Neural cell (in vitro differentiated cells): ENCODE measurements at regions not wholly inside any gene's neighbourhood (a gene's known extent, or its start where the extent isn't known, plus 50 kb on each side); places are given as distances from the start of the nearest gene placed in this dataset.

ENCODE experiments used
- H2AFZ ChIP-seq: fragments of 200-600, 300-800 bp; sonication (generic), shearing (Covaris generic); 2 replicates; pipeline ENCODE4 v1.6.0; 2014; ENCODE audit warnings: low read depth, mild to moderate bottlenecking, antibody characterized with exemption, low read length, moderate library complexity
- H3F3A ChIP-seq: fragments of 200-600 bp; shearing (Covaris generic); 2 replicates; pipeline ENCODE4 v1.6.1; 2016; ENCODE audit warnings: mild to moderate bottlenecking, moderate library complexity, mixed read lengths, antibody characterized with exemption, low read length; ENCODE audit not compliant: insufficient read depth, poor library complexity, severe bottlenecking
- H3K27ac ChIP-seq: fragments of 200-600, 300-800 bp; sonication (generic), shearing (Covaris generic); 2 replicates; pipeline ENCODE4 v1.5.1; 2014; ENCODE audit warnings: mild to moderate bottlenecking, low read length, moderate library complexity
- H3K27me3 ChIP-seq: fragments of 300-800, 200-600 bp; sonication (generic), shearing (Covaris generic); 2 replicates; pipeline ENCODE4 v1.6.0; 2014; ENCODE audit warnings: mild to moderate bottlenecking, low read depth, low read length, moderate library complexity; ENCODE audit not compliant: insufficient read depth
- H3K36me3 ChIP-seq: fragments of 300-800, 200-600 bp; sonication (generic), shearing (Covaris generic); 2 replicates; pipeline ENCODE4 v1.5.1; 2014; ENCODE audit warnings: mild to moderate bottlenecking, antibody characterized with exemption, low read length, moderate library complexity; ENCODE audit not compliant: insufficient read depth
- H3K4me2 ChIP-seq: fragments of 300-800, 200-600 bp; sonication (generic), shearing (Covaris generic); 2 replicates; pipeline ENCODE4 v1.6.0; 2014; ENCODE audit warnings: mild to moderate bottlenecking, low read length
- H3K4me3 ChIP-seq: fragments of 300-800, 200-600 bp; sonication (generic), shearing (Covaris generic); 2 replicates; pipeline ENCODE4 v1.5.1; 2014; ENCODE audit warnings: mild to moderate bottlenecking, low read length, moderate library complexity
- H3K79me2 ChIP-seq: fragments of 200-600 bp; shearing (Covaris generic); replicated peaks from 2 replicates; pipeline ENCODE4 v1.6.0; 2014; ENCODE audit warnings: mild to moderate bottlenecking, low read length, moderate library complexity; ENCODE audit not compliant: insufficient read depth
- H3K9ac ChIP-seq: fragments of 300-800, 200-600 bp; sonication (generic), shearing (Covaris generic); 2 replicates; pipeline ENCODE4 v1.6.1; 2016; ENCODE audit warnings: mild to moderate bottlenecking, low read length, mixed read lengths
- H3K9me2 ChIP-seq: fragments of 200-600 bp; shearing (Covaris generic); 2 replicates; pipeline ENCODE4 v1.6.1; 2016; ENCODE audit warnings: mild to moderate bottlenecking, low read length, mixed read lengths; ENCODE audit not compliant: insufficient read depth
- H3K9me3 ChIP-seq: fragments of 200-600, 300-800 bp; sonication (generic), shearing (Covaris generic); 2 replicates; pipeline ENCODE4 v1.6.1; 2016; ENCODE audit warnings: mild to moderate bottlenecking, mixed run types, low read length, moderate library complexity, mixed read lengths
- H4K20me1 ChIP-seq: fragments of 200-600 bp; shearing (Covaris generic); 2 replicates; pipeline ENCODE4 v1.6.1; 2016; ENCODE audit warnings: mild to moderate bottlenecking, mixed run types; ENCODE audit not compliant: insufficient read depth
- CTCF ChIP-seq: fragments of 450-650 bp; IDR thresholded peaks from 2 replicates; pipeline ENCODE4 v1.5.1; 2014; ENCODE audit warnings: antibody characterized with exemption, mild to moderate bottlenecking, moderate library complexity; ENCODE audit not compliant: poor library complexity, severe bottlenecking
- EP300 ChIP-seq: fragments of 450-650 bp; conservative IDR thresholded peaks from 2 replicates; pipeline ENCODE4 v1.6.1; 2014; ENCODE audit warnings: antibody characterized with exemption, mild to moderate bottlenecking, moderate library complexity; ENCODE audit not compliant: poor library complexity, severe bottlenecking
- EZH2 ChIP-seq: fragments of 200-600, 300-800 bp; shearing (Covaris generic), sonication (generic); IDR thresholded peaks from 2 replicates; pipeline ENCODE4 v1.6.1; 2014; ENCODE audit warnings: antibody characterized with exemption, low read length, borderline replicate concordance, mild to moderate bottlenecking; ENCODE audit not compliant: insufficient read depth, poor library complexity, severe bottlenecking
- MXI1 ChIP-seq: fragments of 450-650 bp; conservative IDR thresholded peaks from 2 replicates; pipeline ENCODE4 v1.6.1; 2014; ENCODE audit warnings: antibody characterized with exemption, mild to moderate bottlenecking; ENCODE audit not compliant: poor library complexity, severe bottlenecking
- POLR2AphosphoS5 ChIP-seq: IDR thresholded peaks from 2 replicates; pipeline ENCODE4 v1.6.1; 2012
- RAD21 ChIP-seq: fragments of 450-650 bp; conservative IDR thresholded peaks from 2 replicates; pipeline ENCODE4 v1.6.1; 2014; ENCODE audit warnings: antibody characterized with exemption, mild to moderate bottlenecking, moderate library complexity
- SMC3 ChIP-seq: fragments of 450-650 bp; conservative IDR thresholded peaks from 2 replicates; pipeline ENCODE4 v1.6.1; 2014; ENCODE audit warnings: antibody characterized with exemption, mild to moderate bottlenecking, moderate library complexity; ENCODE audit not compliant: poor library complexity
- TAF1 ChIP-seq: IDR thresholded peaks from 2 replicates; pipeline ENCODE4 v1.6.1; 2012; ENCODE audit warnings: low read depth
- TF ChIP-seq, protein P1 (sequence below): IDR thresholded peaks from 2 replicates; pipeline ENCODE4 v1.6.1; 2012; ENCODE audit warnings: borderline replicate concordance

DNA sequence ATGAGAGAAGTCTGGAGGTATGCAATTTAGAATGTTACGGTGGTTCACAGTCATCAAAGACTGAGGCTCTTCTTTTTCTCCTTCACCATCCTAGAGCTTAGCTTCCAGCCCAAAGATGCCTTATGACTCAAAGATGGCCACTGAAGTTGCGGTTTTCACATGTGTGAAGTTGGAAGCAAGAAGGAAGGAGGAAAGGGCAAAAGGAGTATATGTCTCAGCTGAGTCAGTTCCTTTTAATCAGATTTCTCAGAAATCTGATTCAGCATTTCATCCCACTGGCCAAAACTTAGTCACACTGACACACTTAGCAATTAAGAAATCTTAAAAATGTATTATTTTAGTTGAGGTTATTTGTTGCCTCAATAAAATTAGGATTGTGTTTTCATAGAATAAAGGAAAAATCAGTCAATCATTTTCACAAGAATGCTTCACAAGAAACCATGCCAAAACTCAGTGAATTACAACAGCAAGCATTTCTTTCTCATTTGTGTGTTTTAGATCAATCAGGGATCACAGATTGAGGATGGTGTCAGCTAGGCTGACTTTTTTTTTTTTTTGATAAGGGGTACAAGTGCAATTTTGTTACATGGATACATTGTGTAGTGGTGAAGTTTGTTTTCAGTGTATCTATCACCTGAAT is 211.1 kb upstream of the GADL1 start:
- H3K36me3 ChIP-seq = no peaks in the 10 kb centered on the region
- H4K20me1 ChIP-seq = no peaks in the 10 kb centered on the region
- H3K9me2 ChIP-seq = no peaks in the 10 kb centered on the region
- no peaks in the 10 kb centered on the region for H3K9me3 ChIP-seq
- no peak overlapping the region for H3K27ac ChIP-seq
- H3F3A ChIP-seq = no peaks in the 10 kb centered on the region
- H3K4me2 ChIP-seq = no peak overlapping the region
- no peak overlapping the region for H3K4me3 ChIP-seq
- no peak overlapping the region for H2AFZ ChIP-seq
- H3K79me2 ChIP-seq = no peaks in the 10 kb centered on the region
- no peaks in the 10 kb centered on the region for H3K27me3 ChIP-seq
- H3K9ac ChIP-seq = no peak overlapping the region
- no peak for TF ChIP-seq RAD21
- TF ChIP-seq, protein P1, sequence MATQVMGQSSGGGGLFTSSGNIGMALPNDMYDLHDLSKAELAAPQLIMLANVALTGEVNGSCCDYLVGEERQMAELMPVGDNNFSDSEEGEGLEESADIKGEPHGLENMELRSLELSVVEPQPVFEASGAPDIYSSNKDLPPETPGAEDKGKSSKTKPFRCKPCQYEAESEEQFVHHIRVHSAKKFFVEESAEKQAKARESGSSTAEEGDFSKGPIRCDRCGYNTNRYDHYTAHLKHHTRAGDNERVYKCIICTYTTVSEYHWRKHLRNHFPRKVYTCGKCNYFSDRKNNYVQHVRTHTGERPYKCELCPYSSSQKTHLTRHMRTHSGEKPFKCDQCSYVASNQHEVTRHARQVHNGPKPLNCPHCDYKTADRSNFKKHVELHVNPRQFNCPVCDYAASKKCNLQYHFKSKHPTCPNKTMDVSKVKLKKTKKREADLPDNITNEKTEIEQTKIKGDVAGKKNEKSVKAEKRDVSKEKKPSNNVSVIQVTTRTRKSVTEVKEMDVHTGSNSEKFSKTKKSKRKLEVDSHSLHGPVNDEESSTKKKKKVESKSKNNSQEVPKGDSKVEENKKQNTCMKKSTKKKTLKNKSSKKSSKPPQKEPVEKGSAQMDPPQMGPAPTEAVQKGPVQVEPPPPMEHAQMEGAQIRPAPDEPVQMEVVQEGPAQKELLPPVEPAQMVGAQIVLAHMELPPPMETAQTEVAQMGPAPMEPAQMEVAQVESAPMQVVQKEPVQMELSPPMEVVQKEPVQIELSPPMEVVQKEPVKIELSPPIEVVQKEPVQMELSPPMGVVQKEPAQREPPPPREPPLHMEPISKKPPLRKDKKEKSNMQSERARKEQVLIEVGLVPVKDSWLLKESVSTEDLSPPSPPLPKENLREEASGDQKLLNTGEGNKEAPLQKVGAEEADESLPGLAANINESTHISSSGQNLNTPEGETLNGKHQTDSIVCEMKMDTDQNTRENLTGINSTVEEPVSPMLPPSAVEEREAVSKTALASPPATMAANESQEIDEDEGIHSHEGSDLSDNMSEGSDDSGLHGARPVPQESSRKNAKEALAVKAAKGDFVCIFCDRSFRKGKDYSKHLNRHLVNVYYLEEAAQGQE = no peak
- no peak for TF ChIP-seq CTCF
- TF ChIP-seq POLR2AphosphoS5 = no peak
- TF ChIP-seq SMC3 = no peak
- TF ChIP-seq EP300 = no peak
- no peak for TF ChIP-seq EZH2

- no peak overlapping the region for H2AFZ ChIP-seq
- no peak overlapping the region for H3K9ac ChIP-seq
- no peak overlapping the region for H3K4me2 ChIP-seq
These were observed 211.7 kb upstream of the GADL1 start for GRCh38 chr3:31106204-31106603.

DNA sequence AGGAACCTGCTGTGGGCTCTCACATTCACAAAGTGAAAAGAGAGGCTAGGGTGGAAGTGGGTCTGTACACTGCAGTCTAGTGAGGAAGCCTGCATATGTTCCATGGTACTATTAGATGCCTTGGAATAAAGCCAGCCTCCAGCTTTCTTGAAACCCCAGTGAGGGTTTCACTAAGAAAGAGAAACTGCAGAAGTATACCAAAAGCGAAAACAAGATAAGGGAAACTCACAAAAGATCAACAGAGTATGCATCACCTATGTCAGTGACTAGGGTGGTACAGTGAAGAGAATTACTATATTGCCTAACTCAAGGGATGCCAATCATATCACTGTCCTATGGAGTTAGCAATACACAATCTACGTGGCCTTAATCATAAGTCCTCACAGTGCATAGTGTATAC is 212.5 kb upstream of the GADL1 start:
- Histone ChIP-seq H3K9me3 (no peaks in the 10 kb centered on the region), H4K20me1 (no peaks in the 10 kb centered on the region), H3K27me3 (no peaks in the 10 kb centered on the region), H3K9me2 (no peaks in the 10 kb centered on the region), H3K36me3 (no peaks in the 10 kb centered on the region), H3K9ac (no peak overlapping the region), H3K79me2 (no peaks in the 10 kb centered on the region), H3K4me3 (no peak overlapping the region), H3K27ac (no peak overlapping the region), H3K4me2 (no peak overlapping the region), H2AFZ (no peak overlapping the region), H3F3A (no peaks in the 10 kb centered on the region)
- no peak for TF ChIP-seq SMC3
- no peak for TF ChIP-seq RAD21
- no peak for TF ChIP-seq POLR2AphosphoS5
- TF ChIP-seq MXI1 = no peak
- TF ChIP-seq, protein P1 = no peak
- TF ChIP-seq CTCF = no peak
- TF ChIP-seq EZH2 = no peak
- TF ChIP-seq EP300 = no peak
- no peak for TF ChIP-seq TAF1

More at GRCh38 chr3:31106204-31106603, 211.7 kb upstream of the GADL1 start:
- no peaks in the 10 kb centered on the region for H3K9me2 ChIP-seq
- no peaks in the 10 kb centered on the region for H3K27me3 ChIP-seq
- TF ChIP-seq EP300 = no peak
- no peak for TF ChIP-seq SMC3
- no peak for TF ChIP-seq EZH2
- TF ChIP-seq RAD21 = no peak
- H3K9me3 ChIP-seq = no peaks in the 10 kb centered on the region
- no peaks in the 10 kb centered on the region for H3K36me3 ChIP-seq
- H3K4me3 ChIP-seq = no peak overlapping the region
- H3F3A ChIP-seq = no peaks in the 10 kb centered on the region
- no peaks in the 10 kb centered on the region for H3K79me2 ChIP-seq
- no peak overlapping the region for H3K27ac ChIP-seq
- H4K20me1 ChIP-seq = no peaks in the 10 kb centered on the region
